SK-N-SH treated with all-trans-retinoic acid at 6 μM for 48 hours (cell line): ENCODE measurements at regions not wholly inside any gene's neighbourhood (a gene's known extent, or its start where the extent isn't known, plus 50 kb on each side); places are given as distances from the start of the nearest gene placed in this dataset.

Experiments
- BACH2 ChIP-seq: fragments of 250-450 bp; sonication (Bioruptor Pico); IDR thresholded peaks from 2 replicates; pipeline ENCODE4 v1.9.0; 2021; ENCODE audit warnings: mild to moderate bottlenecking, borderline replicate concordance
- ESRRG ChIP-seq: fragments of 250-450 bp; sonication (Bioruptor Pico); IDR thresholded peaks from 2 replicates; pipeline ENCODE4 v1.6.1; 2021; ENCODE audit warnings: mild to moderate bottlenecking
- ISL1 ChIP-seq: fragments of 250-450 bp; sonication (Bioruptor Pico); IDR thresholded peaks from 2 replicates; pipeline ENCODE4 v2.1.2; 2022; ENCODE audit warnings: mild to moderate bottlenecking, moderate library complexity
- OSR1 ChIP-seq: fragments of 250-450 bp; sonication (Bioruptor Pico); IDR thresholded peaks from 2 replicates; pipeline ENCODE4 v1.8.0; 2022; ENCODE audit warnings: moderate library complexity, mild to moderate bottlenecking, inconsistent platforms
- PATZ1 ChIP-seq: fragments of 250-450 bp; sonication (Bioruptor Pico); IDR thresholded peaks from 2 replicates; pipeline ENCODE4 v1.8.0; 2020; ENCODE audit warnings: mild to moderate bottlenecking, moderate library complexity, borderline replicate concordance
- PPARA ChIP-seq: fragments of 250-450 bp; sonication (Bioruptor Pico); IDR thresholded peaks from 2 replicates; pipeline ENCODE4 v1.5.0; 2020; ENCODE audit warnings: mild to moderate bottlenecking, borderline replicate concordance
- RARB ChIP-seq: fragments of 250-450 bp; sonication (Bioruptor Pico); IDR thresholded peaks from 2 replicates; pipeline ENCODE4 v1.8.0; 2021; ENCODE audit warnings: mild to moderate bottlenecking, moderate library complexity
- SNAI2 ChIP-seq: fragments of 250-450 bp; sonication (Bioruptor Pico); IDR thresholded peaks from 2 replicates; pipeline ENCODE4 v1.5.0; 2020; ENCODE audit warnings: mild to moderate bottlenecking, moderate library complexity
- TCF4 ChIP-seq: fragments of 250-450 bp; sonication (Bioruptor Pico); IDR thresholded peaks from 2 replicates; pipeline ENCODE4 v1.8.0; 2021; ENCODE audit warnings: mild to moderate bottlenecking, moderate library complexity, borderline replicate concordance
- TSHZ2 ChIP-seq: fragments of 250-450 bp; sonication (Bioruptor Pico); IDR thresholded peaks from 2 replicates; pipeline ENCODE4 v1.5.0; 2020; ENCODE audit warnings: mild to moderate bottlenecking, moderate library complexity
- ZFP3 ChIP-seq: fragments of 250-450 bp; sonication (Bioruptor Pico); IDR thresholded peaks from 2 replicates; pipeline ENCODE4 v1.5.0; 2020; ENCODE audit warnings: mild to moderate bottlenecking, moderate library complexity
- ZFP30 ChIP-seq: fragments of 450-650 bp; formaldehyde crosslinking; IDR thresholded peaks from 2 replicates; pipeline ENCODE4 v1.5.0; 2022; ENCODE audit warnings: mild to moderate bottlenecking, moderate library complexity
- ZNF70 ChIP-seq: fragments of 450-650 bp; formaldehyde crosslinking; IDR thresholded peaks from 2 replicates; pipeline ENCODE4 v1.5.0; 2020; ENCODE audit warnings: mild to moderate bottlenecking, moderate library complexity
- ZNF8 ChIP-seq: fragments of 450-650 bp; formaldehyde crosslinking; IDR thresholded peaks from 2 replicates; pipeline ENCODE4 v1.5.0; 2020; ENCODE audit warnings: mild to moderate bottlenecking, moderate library complexity

GRCh38 chr13:76226941-76227340 lies 590.8 kb downstream of the LMO7 start:
- TF ChIP-seq ZFP30 (CRISPR knock-in tag) (no peak), BACH2 (no peak), ZFP3 (CRISPR knock-in tag) (no peak), ESRRG (CRISPR knock-in tag) (no peak), PATZ1 (CRISPR knock-in tag) (no peak), RARB (CRISPR knock-in tag) (no peak), ISL1 (CRISPR knock-in tag) (no peak), OSR1 (CRISPR knock-in tag) (no peak), ZNF8 (CRISPR knock-in tag) (no peak), SNAI2 (no peak), TCF4 (CRISPR knock-in tag) (no peak), TSHZ2 (no peak), ZNF70 (no peak), PPARA (no peak)
